NOMO-1 treated with dmso at 0.1 percent for 144 hours (cell line): ENCODE measurements at regions not wholly inside any gene's neighbourhood (a gene's known extent, or its start where the extent isn't known, plus 50 kb on each side); places are given as distances from the start of the nearest gene placed in this dataset.
A peak's percentile ranks its signal among the peaks of the same experiment; 100 is the strongest.

Experiments used
- DNase-seq: peaks from one replicate; lab custom pipeline; 2025; ENCODE audit not compliant: unreplicated experiment; lab: John Stamatoyannopoulos, UW

DNA sequence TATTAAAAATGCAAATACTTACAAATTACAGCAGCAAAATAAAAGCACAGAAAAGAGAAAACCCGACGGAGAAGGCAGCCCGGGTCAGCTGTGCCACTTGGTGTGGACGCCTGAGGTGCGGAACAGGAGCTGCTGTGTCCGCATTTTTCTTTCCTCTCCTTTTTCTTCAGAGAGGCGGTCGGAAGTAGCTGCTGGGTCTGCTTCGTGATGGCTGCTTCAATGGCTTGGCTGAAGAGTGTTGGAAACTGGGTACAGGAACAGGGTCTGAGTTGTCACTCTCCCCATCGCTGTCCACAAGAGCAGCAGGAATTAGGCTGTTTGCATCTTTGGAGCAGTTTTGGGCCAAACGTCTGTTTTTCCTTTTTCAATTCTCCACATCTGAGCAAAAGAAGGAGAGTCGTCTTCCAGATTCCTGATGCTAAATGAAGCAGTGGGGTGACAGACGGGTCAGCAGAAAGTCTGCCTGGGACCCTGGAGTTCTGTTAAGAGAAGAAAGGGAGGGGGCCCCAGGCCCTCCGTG, 53.5 kb upstream of the ARL8B start:
- DNase-seq: no peak

DNA sequence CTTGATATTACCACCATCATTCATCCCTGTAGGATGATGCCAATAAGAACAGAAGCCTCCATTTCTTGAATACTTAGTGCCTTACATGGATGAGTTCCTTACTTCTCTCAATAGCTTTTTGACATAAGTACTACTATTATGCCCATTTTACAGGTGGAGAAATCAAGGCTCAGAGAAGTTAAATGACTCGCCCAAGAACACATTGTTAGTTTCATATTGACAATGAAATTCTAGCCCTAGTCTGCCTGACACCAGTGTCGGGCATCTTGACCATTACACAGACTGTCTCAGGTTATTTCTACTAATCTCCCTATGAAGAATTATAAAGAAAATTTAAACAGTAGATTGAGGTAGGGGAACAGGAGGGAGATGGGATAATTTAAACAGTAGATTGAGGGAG, 52.5 kb upstream of the ARL8B start:
- DNase-seq: no peak

DNA sequence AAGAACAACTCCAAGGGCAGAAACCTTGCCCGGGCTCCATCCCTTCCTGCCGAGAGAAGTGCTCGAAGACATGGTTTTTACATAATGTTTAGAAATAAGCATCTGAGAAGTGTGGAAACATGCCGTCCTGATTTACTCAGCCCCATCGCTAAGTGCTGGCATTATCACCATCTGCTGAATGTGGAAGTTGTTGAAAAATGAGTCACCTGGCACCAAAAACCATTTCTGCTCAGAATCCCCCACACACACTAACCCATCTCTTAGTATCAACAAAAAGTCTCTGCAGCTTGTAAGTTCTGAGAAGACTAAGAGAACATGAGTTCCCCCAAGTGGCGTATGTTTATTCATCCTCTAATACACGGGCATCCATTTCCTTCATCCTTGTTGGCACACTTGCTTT, 51.0 kb upstream of the ARL8B start:
- peak; percentile 20 for DNase-seq

DNA sequence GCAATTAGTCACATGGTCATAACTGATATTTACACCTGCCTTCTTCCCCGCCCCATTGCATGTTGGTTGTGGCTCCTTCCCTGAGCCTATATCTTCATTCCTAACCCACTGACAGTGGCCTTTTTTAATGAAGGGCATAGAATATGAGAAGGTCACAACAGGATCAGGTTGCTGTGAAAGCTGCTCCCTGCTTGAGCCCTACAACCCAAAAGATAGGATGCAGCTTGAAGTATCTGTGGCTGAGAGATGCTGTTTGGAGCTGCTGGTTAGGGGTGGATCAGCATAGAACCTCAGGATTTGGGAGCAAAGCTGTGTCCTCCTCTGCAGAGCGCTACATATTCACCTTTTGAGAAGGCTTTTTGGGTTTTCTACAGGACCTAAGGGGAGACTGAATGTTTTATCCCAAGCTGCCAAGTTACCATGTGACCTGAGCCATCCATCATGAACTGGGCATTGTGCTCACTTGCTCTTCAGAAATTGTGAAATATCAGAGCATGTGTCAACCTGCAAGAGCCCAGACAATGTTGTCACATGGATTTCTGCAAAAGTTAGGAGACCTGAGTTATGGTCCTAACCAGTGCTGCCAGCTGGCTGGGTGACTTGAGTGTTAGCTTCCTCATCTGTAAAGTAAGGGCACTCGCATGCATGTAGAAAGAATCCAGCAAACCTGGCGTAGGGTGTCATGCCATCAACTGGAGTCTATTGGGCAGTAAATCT, 49.8 kb upstream of the ARL8B start:
- DNase-seq: peak; percentile 70
